Activated gamma-delta T cell treated with anti-CD3 and anti-CD28 coated beads, Interleukin-2, amount 50 U/mL, for 16 hours (primary cell): ENCODE measurements at regions not wholly inside any gene's neighbourhood (a gene's known extent, or its start where the extent isn't known, plus 50 kb on each side); places are given as distances from the start of the nearest gene placed in this dataset.
A peak's percentile ranks its signal among the peaks of the same experiment; 100 is the strongest.
"Not testable (repeated sequence)": the region's sequence is repeated elsewhere in the genome, so short reads cannot be mapped to it uniquely, and the experiment has no call there.

Experiments used
- DNase-seq: peaks from one replicate; pipeline ENCODE4 v3.0.0-alpha.2; 2020; ENCODE audit warnings: low read depth

DNA sequence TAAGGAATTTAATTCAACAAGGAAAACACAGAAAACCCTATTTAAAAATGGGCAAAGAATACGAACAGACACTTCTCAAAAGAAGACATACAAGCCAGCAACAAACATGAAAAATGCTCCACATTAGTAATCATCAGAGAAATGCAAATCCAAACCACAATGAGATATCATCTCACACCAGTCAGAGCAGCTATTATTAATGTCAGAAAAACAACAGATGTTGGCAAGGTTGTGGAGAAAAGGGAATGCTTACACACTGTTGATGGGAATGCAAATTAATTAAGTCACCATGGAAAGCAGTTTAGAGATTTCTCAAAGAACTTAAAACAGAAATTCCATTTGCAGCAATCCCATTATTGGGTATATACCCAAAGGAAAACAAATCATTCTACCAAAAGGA lies 55.2 kb downstream of the GCC1 start:
- no peak for DNase-seq

DNA sequence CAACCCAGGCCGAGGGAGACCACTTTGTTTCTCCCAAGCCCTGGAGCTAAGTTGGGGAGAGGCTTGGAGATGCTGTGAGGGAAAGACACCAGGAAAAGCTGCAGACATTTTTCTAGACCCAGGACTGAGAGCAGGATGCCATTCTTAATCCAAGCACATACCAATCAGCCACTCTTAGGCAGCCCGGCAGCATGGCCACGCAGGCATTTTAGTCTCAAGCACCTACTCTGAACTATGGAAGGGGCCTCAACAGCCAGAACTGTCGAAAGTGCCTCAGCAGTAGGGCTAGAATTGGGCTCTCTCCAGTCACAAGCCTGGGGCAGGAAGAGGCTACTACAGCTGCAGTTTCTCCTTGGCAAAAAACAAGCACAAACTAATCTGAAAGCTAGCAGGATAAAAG lies 57.8 kb downstream of the GCC1 start:
- DNase-seq = no peak

DNA sequence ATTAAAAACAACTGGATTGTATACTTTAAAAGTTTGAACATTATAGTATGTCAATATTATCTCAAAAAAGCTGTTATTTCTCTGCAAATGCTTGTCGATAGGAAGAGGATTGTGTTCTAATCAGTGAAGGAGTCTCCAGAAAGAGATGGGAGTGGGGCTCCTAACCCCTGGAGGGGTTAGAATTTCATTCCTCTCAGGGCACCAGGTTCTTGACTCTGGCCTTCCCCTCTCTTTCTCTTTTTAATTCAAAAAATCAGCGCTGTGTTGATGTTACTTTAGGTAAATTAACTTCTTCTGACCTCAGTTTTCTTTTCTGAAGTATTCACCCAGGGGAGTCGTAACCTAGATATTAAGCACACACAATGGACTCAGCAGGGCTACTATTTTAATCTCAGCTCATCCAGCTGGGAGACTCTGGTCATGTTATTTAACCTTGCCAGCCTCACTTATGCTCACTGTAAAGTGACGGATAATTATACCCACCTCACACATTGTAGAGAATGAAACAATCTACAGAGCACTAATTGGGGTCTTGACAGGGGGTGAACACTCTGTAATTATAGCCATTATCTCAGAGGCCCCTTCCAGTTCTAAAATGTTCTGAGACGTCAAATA lies 59.4 kb downstream of the GCC1 start:
- no peak for DNase-seq

DNA sequence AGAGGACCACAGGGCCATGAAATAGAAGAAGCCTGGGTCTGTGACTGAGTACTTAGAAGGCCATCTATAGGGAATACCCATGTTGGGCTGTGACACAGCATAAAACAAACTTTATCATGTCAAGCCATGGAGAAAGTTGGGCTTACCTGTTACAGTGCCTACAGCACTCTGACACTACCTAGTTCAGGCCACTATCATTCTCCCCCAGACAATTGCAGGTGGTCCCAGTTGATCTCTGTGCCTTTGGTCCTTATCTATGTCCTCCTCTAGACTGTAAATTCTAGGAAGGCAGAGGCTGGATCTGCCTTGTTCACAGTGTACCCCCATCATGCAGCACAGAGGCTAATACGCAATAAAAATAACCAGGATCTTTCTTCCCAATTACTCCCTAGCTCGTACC lies 69.1 kb downstream of the GCC1 start:
- no peak for DNase-seq

DNA sequence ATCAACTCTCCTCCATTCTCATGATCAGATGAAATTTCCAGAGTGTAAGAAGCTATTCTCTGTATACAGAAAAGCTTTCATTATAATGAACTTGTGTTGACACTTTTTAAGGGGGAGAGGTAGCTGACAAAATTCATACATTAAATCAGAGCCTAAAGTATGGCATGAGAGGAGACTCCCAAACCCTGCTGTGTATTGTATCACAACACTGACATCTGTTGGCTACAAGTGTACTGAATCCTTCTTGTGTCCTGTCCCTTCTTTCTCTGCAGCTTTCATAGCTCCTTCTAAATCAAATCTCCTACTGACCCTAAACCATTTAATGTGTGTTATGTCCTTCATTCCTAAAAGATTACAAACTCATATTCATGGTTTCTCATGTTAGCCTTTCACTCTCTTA lies 70.9 kb downstream of the GCC1 start:
- no peak for DNase-seq

DNA sequence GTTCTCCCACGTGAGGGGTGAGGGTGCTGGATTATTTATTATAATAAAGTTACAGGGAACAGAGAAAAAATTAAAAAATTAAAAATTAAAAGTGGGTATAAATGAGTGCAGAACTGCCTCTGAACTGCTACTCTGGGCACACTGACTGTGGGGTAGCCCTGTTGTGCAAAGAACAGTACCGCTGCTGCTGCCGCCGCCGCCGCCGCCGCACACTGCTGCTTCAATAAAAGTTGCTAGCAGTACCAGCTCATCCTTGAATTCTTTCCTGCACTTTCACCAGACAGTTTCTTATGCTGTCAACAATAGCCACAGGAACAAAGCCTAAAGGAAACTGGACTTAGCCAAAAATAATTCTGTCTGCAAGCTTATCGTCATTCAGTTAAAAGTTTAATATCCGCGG lies 72.1 kb downstream of the GCC1 start:
- DNase-seq = no peak

DNA sequence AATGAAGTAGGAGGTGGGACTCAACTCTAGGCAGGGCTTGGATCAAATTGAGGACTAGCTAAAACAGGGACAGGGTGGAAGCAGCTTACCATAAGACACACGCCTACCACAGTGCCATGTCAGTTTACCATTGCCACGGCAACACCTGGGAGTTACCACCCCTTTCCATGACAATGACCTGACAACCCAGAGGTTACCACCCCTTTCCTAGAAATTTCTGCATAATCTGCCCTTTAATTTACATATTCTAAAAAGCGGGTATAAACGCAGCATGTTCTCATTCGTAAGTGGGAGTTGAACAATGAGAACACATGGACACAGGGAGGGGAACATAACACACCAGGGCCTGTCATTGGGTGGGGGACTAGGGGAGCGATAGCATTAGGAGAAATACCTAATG lies 72.7 kb downstream of the GCC1 start:
- no peak for DNase-seq

DNA sequence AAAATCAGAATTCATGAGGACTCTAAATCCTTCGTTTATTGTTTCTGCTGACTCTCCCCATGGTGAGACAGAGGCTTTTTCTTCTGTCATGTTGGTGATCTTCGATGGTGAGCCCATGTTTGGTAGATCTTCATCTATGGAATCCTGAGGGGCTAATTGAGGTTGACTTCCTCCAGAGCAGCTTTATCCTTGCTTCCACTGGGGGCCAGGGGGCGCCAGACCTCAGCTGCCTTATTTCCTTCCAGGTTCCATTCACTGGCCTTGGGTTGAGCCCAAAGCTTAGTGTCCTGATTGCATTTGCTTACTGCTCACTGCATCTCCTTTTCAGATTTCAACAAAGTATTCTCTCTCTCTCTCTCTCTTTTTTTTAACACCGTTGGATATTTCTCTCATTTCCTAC lies 80.7 kb downstream of the GCC1 start:
- DNase-seq = no peak

DNA sequence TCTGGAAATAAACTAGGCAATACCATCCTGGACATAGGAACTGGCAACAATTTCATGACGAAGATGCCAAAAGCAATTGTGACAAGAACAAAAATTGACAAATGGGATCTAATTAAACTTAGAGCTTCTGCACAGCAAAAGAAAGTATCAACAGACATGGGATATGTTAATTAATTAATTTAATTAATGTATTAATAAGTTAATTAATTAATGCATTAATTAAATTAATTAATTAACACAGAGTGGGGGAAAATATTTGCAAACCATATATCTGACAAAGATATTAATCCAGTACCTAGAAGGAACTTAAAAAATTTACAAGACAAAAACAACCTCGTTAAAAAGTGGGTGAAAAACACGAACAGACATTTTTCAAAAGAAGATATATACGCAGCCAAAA lies 83.6 kb downstream of the GCC1 start:
- no peak for DNase-seq

DNA sequence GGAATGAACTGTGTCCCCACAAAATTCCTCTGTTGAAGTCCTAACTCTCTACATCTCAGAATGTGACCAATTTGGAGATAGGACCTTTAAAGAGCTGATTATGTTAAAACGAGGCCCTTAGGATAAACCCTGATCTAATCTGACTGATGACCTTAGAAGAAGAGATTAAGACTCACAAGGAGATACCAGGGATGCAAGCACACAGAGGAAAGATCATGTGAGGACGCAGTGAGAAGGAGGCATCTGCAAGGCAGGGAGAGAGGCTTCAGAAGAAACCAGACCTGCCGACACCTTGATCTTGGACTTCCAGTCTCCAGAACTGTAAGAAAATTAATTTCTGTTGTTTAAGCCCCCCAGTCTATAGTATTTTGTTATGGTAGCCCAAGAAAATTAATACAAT lies 94.9 kb upstream of the ZNF800 start:
- no peak for DNase-seq

DNA sequence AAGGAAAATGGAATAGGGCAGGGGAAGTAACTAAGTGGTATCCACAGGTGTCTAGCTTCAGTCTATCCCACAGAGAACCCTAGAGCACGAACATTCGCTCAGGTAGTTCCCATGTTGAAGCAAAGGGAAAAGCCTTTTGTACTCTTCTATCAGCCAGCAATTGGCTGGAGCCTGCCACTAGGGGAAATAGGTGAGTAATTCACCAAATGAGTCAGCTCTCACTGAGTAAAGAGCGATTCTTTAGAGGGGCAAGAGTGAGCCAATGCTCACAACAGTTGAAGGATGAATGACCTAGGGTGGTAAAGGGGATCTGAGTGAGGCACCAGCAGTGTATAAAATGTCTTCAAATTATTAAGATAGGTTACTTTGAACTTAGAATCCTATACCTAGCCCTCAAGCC lies 94.1 kb upstream of the ZNF800 start:
- no peak for DNase-seq

DNA sequence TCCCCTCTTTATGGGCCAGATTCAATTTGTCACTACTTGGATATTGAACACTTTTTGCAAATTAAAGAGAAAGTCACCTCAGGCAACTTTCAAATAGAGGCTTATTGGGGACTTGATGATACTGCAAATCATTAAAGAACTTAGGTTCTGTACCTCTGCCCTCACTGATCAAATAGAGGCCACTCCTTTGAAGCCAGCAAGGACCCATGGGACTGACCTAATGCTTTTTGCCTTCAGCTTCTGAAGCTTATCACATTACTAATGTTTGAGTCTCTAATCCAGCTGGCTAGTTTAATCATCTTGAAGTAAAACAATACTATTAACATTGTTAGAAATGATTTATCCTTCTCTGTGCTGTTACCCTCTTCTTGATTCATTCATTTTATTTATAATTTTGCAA lies 93.0 kb upstream of the ZNF800 start:
- no peak for DNase-seq

DNA sequence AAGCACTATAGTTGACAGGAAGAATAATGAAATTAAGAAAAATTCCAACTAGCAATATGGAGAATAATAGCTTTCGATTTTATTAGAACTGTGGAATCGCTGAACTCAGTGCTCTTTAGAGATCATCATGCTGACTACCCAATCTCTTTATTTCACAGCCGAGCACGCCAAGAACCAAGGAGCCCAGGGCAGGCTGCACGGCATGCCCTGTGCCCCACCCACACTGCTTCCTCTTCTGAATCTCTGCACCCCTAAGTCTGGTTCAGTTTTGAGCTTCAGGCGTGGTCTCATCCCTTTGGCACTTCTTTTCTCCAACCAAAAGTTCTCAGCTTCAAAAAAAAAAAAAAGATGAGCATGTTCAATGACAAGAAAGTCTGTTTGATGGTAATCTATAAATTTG lies 92.4 kb upstream of the ZNF800 start:
- DNase-seq = no peak

DNA sequence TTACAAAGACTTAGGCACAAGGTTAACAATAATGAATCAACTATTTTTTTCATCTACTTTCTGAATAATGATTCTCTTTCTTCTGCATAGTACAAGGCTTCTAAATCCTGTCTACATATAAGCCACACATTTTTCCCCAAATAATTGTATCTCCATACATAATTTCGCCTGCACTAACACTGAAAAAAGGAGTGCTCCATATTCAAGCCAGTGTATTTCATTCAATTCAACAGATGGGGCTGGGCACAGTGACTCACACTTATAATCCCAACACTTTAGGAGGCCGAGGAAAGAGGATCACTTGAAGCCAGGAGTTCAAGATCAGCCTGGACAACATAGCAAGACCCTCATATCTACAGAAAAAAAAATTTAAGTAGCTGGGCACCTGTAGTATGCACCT lies 86.0 kb upstream of the ZNF800 start:
- DNase-seq = no peak

DNA sequence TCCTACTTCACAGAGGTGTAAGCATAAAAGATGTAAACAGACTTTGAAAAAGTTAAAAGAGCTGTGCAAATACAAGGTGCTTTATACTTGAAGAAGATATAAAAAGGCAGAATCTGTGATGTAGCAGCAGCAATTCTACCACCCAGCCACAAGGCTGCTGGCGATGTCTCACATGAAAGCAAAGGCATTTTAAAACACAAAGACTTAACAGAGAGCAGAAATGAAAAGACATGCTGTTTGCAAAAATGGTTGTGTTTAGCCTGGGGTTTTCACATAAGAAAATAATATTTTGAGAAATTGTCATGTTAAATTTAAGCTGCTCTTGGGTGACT lies 85.5 kb upstream of the ZNF800 start:
- no peak for DNase-seq

DNA sequence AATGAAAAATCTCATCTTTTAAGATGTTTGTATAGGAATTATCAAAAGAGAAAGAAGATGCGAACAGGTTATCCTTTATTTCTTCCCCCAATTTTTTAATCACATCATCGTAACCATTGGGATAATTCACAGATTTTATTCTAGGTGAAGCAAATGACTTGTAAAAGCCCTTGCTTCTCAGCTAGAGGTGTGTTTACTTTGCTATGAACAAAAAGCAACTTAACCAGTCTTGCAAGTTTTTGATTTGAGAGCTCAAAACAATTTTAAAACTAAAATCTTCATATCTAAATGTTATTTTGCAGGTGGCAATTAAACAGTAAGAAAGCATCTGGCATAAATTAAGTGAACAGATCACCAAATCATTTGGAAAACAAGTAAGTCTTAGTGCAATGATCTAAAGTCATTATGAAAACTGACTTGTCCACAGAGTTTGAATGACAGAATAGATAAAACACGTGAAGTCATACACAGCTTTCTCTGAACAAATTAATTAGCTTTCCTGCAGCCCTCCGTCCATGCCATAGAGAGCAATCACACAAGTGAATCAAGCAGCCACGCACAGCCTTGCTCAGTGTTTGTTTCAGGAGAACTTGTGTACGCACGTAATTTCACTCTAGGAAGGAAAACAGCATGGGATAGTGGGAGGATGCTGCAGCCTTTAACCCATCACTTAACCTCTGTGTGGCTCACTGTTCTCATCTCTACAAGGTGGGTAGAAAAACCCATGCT lies 85.0 kb upstream of the ZNF800 start:
- no peak for DNase-seq

DNA sequence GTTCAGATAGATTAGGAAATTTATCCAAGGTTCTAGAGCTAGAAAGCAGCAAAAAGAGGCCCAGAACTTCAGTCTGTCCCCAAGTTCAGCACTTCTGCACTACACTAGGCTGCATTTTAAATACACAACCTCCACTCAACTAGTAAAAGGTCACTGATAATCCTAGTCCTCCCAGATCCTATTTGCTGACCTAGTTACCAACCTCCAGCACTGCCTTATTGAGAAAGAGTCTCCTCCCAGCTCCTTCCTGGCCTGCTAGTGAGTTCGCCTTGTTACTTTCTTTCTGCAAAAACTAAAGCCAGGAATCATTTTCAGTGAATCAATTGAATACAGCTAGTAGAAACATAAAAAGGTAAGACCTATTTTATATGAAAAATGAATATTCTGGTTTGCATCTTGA lies 84.1 kb upstream of the ZNF800 start:
- no peak for DNase-seq

DNA sequence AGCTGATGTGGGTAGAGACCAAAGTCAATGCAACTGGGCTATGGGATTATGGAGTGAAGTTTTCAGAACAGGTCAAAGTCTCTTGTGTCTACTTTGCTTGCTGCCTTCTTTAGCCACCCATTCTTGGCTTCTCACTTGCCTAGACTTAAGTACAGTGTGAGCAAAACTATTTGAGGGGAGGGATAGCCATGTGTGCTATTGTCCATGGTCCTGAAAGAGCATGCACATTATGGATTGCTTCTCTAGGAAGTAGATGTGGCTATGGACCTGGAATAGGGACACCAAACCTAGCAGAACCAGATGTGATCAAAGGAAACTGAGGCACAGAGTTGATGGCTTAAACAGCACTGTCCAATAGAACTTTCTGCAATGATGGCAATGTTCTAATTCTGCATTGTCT lies 81.9 kb upstream of the ZNF800 start:
- DNase-seq = no peak

DNA sequence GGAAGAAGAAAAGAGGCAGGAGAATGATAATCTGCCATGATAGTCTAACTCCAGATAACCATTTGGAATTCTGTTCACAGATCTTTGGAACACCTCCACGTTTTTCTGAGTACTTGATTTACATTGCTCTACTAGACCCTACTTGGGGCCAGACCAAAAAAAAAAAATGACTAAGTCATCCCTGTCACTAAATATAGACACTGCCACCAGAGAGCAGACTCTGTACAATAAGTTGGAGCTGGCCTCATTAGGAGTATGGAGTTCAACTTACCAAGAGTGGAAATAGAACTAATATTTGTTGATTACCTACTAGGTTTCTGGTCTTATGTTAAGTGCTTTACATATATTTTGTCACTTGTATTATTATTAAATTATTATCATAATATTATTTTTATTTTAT lies 80.9 kb upstream of the ZNF800 start:
- DNase-seq = no peak

DNA sequence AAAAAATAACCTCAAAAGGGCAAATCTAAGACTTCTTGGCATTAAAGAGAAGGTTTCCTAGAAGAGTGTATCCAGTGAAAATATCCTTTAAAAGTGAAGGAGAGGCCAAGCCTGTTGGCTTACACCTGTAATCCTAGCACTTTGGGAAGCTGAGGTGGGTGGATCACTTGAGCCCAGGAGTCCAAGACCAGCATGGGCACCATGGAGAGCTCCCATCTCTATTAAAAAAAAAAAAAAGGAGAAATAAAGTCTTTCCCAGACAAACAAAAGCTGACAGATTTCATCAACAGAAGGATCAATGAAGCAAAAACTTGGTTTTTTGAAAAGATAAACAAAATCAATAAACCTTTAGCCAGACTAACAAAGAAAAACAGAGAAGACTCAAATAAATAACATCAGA lies 67.6 kb upstream of the ZNF800 start:
- no peak for DNase-seq

DNA sequence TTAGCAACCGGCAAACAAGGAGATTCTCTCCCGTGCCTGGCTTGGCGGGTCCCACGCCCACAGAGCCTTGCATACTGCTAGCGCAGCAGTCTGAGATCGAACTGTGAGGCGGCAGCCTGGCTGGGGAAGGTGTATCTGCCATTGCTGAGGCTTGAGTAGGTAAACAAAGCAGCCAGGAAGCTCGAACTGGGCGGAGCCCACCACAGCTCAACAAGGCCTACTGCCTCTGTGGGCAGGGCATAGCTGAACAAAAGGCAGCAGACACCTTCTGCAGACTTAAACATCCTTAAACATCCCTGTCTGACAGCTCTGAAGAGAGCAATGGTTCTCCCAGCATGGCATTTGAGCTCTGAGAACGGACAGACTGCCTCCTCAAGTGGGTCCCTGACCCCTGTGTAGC lies 58.8 kb upstream of the ZNF800 start:
- DNase-seq = not testable (repeated sequence)

DNA sequence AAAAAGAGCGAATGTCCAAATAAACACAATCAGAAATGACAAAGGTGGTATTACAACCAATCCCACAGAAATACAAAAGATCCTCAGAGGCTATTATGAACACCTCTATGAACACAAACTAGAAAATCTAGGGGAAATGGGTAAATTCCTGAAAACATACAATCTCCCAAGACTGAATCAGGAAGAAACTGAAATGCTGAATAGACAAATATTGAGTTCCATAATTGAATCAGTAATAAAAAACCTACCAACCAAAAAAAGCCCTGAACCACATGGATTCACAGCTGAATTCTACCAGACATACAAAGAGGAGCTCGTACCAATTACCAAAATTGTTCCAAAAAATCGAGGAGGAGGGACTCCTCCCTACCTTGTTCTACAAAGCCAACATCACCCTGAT lies 56.1 kb upstream of the ZNF800 start:
- DNase-seq = no peak

DNA sequence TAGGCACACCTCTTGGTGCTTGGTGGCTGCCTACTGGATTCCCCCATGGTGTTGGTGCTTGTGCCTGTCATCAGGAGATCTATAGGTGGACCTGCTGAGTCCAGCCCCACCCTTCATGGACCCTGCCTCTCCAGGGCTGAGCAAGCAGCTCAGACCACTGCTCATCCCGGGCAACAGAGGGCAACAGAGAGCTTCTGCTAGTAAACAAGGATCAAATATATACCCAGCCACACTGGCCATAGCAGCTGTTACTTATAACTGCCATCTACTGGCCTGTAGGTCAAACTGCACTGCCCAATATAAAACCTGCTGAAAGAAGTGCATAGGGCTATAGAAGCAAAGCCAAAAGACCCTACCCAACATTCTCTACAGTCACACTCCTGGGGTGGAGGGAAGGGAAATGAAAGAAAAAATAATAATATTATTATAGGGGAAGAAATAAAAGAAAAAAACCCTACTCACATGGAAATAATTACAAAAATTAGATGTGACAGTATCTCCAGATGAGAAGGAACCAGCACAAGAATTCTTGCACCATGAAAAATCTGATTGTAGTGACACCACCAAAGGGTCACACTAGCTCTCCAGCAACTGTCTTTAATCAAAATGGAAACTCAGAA lies 54.9 kb upstream of the ZNF800 start:
- peak; percentile 28 for DNase-seq

DNA sequence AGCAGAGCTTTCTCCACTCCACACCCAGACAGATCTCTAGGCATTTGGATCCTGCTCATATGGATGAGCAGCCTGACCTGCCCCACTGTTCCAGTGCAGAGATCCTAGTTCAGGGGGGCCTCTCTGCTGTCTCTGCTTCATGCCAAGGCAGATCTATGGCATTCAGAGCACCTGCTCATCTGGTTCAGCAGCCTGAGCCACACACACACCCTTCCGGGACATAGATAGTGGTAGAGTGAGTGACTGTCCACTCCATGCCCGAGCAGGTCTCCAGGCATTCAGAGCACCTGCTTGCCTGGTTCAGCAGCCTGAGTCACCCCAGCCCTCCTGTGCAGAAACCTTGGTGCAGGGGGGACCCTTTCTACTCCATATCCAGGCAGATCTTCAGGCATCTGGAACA lies 54.3 kb upstream of the ZNF800 start:
- no peak for DNase-seq
